GM03348 (cell line): ENCODE measurements at regions not wholly inside any gene's neighbourhood (a gene's known extent, or its start where the extent isn't known, plus 50 kb on each side); places are given as distances from the start of the nearest gene placed in this dataset.

Source experiments
- DNase-seq: peaks from one replicate; pipeline ENCODE4 v3.0.0; 2012; ENCODE audit warnings: low spot score

DNA sequence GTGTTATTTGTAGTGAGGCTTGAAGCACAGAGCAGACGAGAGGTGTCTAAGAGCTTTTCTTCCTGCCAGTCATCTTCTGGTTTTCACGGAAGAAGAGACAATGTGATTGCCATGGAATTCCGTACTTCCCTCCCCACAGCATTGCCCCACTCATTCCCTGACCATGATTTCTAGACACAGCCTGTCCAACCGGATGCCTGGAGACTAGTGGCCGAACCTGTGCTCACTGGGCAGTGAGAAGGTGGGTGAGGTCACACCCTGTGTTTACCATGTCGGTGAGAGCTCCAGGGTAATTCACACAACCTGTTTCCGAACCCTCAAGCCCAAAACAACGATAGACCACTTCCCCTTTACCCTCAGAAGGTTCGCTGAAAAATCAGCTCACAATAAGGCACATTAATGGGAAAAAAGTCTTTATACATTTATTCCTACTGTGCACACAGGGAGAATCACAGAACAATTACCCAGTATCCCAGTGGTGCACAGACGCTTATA, 271.9 kb upstream of the FMN2 start:
- no peak for DNase-seq

DNA sequence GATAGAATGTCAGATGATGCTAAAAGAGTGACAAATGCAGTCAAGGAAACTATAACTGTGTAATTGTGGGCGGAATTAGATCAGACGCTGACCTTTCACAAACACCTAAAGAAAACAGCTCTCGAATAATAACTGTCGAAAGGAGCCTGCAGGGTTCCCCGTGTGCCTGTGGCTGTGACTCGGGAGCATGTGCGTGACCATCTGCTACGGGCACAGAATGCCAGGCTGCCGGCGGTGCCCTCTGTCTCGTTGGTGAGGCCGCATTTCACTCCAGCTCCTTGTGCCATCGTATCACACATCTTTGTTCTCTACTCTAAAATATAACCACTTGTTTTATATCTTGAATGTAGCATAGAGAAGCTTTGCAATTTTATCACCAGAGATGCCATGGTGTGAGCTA, 267.8 kb upstream of the FMN2 start:
- DNase-seq, result no peak

DNA sequence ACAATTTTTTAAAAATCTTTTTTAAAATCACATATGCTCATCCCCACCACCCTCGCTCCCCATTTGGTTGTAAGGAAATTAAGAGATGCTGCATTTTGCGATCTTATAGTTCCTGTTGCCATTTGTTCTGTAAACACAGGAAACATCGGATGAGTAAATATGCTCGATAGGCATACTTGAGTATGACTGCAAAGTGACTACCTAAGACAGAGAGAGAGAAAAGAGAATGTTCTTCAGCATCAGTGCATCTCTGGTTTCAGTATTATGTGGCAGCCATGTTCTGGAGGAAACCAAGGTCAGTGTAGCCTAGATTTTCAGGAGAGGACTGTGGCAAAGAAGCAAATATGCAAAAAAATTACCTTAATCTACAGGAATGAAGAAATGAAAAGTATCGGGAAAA, 265.5 kb upstream of the FMN2 start:
- DNase-seq, result no peak

DNA sequence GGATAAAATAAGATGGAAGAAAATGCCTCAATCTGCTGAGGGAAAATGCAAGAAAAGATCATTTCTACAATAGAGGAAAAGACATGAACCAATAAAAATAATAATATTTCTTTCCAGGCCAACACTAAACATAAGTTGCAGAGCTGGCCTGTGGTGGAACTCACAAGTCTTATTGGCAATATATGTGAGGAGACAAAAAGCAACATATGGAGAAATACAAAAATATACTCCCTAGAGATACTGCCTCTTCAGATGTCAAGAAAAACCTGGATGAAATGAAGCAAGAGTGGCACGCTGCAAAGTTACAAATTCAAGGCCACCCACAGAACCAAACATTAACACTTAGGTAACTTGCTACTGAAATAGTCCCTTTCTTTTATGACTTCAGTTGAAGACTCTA, 264.9 kb upstream of the FMN2 start:
- no peak for DNase-seq

DNA sequence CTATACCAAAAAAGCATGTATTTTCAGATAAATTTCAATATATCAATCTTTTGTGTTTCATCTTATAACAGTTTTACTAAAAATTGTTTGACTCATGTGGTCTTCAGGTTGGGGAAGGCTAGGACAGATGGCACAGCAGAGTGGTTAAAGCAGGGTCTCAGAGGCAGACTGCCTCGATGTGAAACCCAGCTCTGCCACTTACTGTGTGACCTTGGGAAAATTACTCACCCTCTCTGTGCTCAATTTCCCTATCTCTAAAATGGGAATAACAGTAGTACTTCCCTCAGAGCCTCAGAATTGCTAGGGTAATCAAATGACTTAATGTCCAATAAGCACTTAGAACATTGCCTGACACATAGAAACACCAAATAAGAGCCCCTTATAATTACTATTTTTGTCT, 262.1 kb upstream of the FMN2 start:
- no peak for DNase-seq

DNA sequence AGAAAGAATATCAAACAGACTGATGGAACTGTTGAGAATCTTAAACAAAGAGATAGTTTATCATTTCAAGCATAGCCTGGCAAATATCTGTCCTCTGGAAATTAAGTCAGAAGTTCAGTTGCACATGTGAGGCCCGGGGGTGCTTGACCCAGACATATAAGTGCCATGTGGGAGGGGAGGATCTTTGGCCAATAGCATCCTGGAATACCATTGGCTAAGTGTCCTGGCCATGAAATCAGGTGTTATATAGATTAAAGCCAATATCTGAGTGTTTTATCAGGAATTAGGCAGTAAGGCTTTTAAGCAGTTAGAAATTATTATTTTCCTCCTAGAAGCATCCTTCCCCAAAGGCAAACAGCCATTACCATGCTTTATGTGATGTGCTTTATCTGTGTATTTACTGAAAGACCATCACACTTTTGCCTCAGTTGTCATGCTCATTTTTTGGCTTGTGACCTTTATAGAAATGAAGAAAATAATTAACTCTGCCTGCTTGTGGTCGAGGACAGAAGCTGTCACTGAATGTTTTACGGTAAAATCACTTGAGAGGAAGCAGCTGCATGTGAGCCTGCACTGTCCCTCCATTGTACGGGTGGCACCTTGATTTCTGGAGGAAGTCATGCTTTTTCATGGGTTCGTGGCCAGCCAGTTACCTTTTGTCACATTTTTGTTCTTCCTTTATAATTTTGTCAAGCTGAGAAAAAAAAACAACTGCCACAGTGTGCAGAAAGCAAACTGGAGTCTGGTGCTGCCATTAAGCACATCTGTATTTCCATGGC, 259.9 kb upstream of the FMN2 start:
- no peak for DNase-seq

DNA sequence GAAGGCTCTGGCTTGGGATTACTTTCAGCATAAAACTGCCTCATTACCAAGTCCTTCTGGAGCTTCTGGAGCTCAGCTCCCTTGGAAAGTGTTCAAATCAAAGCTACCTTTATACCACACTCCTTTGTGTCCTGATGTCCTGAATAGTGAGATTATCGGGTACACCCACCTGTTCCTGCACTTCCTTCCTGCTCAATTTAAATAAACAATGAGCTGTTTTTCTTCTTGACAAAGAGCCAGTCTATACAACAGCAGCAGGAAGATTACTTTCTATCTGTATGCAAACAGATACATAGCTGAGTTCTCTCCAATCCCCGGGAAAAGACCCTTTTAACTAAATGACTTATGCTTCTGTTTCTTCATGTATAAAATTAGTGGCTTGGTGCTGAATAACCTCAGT, 258.0 kb upstream of the FMN2 start:
- DNase-seq, result no peak

DNA sequence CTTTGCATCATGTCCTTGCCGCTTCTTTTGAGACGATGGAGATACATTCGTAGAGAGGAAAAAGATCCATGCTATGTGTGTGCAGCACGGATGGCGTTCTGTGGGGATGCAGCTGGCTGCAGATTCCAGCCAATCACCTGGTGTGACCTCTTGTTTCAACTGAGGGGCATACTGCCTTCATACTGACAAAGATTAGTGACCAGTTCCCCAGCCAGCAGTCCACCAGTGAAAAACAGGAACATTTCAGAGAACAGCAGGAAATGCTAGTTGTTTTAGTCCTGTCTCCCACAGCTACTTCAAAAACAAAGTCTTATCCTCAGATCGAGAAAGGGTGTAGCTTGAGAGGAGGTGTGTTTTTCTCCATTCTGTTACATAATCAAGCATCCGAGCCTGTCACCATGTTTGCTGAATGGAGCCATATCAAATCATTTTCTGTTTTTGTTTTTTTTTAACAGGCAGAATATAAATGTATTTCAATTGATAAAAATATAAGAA, 255.7 kb upstream of the FMN2 start:
- DNase-seq, result no peak

DNA sequence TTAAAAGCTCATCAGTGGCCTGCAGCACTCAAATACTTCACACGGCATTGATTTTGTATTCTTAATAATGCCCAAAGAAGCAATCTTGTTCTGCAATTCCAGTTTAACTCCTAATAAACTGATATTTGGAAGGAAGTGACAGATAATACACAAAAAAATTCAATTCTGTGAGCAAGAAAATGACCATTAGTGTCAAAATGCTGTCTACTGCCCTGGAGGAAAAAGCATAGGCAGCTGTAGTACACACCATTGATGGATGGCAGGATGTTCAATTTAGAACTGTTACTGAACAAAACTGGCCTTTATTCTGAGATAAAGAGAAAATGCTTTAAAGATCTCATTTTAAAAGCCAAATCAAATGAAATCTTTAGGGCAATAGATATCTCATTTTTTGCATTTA, 251.3 kb upstream of the FMN2 start:
- DNase-seq, result no peak

DNA sequence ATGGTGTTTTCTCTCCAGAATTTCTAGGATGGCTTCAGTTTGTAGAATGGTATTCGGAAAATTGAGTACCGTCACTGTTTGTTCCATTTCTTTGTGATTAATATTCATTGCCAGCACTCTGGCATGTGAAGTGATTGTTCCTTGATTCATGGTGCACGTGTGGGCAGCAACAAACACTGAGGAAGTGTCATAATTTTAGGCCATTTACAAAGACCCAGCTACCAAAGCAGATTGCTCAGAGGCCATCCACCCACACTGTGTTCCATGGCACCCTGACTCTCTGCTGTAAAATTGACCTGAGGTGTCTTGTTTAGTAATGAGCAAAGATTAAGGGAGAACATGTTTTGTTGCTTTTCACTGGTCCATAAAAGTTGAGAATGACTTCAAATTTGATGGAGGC, 250.9 kb upstream of the FMN2 start:
- no peak for DNase-seq

DNA sequence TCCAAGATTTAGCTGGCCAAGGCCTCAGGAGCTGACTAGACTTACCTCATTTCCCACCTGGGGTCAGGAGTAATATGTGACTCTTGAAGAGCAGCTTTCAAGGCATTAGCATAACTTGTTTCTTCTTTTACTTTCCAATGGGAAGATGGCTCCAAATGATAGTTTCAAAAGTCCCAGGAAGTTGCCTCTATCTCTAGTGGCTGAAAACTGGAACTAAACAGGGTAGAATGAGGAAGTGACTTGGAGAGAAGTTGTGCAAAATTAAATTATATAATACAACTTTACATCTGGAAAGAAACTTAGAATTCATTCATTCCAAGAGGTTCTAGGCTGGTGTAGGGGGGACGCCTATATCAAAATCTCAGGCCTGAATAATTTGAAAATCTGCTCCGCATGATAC, 250.1 kb upstream of the FMN2 start:
- DNase-seq, result no peak

DNA sequence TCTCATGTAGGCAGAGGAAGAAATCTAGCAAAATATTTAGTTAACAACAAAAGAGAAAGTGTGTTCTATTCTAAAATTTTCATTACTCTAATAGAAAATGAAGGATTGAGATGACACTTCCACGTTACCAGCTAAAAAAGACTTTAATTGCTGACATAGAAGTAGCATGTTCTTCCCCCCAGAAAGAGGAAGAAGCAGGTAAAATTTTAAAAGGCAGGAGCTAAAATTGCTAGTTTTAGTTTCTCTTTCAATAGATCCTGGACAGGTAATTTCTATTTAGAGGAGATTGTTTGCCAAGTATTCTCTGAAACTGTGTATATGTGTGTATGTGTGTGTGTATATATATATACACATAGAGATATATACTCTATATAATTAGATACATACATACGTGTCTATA, 248.1 kb upstream of the FMN2 start:
- no peak for DNase-seq

DNA sequence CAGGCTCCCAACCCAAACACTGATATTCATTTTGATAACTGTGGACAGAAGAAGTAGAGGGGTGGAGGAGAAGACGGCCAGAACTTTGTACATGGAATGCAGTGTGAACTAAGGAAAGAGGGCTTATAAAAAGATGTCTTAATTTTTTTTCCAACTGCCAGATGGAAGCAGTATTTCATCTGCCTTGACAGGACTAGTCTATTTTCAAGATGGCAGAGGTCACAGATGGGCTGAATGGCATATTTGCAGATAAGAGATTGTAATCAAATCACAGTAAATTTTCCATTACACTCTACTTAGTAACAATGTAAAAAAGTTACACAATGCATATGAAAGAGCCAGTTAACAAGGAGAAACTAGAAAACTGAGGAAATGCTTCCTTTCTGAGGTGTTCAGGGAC, 246.8 kb upstream of the FMN2 start:
- no peak for DNase-seq

DNA sequence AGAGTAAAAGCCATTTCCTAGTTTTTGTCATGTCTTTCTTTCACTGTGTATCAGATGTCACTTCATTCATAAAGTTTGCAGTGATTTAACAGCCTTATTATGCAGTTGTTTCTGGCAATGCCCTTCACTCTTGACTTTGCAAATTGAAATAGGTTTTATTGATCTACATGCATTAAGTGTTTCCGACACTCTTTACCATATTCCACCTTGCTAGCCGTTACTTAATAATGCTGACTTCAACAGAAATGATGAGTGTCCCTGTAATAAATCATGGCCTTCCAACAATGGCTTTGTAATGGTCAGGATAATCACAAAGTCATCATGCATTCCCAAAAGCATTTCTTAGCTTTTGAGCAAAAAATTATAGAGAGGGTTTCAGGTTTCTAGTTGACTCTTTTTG, 236.8 kb upstream of the FMN2 start:
- no peak for DNase-seq

DNA sequence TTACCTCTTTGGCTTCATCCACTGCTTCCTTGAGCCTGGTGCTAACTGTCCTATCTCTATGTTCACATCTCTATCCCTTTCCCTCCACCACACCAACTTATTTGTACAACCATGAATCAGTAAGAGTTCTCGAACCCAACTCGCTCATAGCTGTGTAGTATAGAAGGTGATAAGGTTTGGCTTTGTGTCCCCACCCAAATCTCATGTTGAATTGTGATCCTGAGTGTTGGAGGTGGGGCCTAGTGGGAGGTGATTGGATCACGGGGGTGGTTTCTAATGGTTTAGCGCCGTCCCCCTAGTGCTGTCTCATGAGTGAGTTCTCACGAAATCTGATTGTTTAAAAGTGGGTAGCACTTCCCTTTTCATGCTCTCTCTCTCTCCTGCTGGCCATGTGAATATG, 235.6 kb upstream of the FMN2 start:
- DNase-seq, result no peak

DNA sequence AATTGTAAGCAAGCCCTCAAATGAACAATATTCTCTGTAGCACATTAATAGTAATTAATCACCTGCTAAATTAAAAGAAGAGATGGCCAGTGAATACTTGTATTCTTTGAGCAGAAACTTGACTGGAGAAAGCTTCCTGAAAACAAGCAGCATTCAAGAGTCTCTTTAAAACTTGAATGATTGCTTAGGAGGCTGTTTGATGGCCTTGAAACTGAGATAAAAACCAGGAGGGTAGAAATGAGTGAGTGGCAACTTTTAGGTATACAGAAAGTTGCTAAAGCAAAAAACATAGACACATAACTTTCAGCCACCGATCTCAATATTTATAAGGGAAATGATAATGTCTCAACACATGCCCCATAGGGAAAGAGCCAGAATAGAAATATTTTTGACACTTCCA, 234.8 kb upstream of the FMN2 start:
- no peak for DNase-seq

DNA sequence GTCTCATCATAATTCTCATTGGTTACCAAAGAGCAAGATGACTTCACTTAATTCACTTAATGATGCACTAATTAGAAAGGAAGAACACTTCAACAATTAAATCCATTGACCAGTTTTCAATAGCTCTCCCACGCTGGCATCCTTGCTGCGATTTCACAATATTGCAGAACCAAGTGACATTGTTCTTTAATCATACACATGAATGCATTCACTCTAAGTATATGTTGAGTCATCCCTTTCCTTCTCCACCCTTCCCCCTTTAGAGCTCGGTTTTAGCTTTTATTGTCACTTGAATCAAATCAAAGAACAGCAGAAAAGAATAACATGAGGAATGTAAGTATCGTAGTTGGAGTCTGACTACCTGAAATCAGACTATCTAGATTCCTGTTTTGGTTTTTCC, 233.6 kb upstream of the FMN2 start:
- no peak for DNase-seq

DNA sequence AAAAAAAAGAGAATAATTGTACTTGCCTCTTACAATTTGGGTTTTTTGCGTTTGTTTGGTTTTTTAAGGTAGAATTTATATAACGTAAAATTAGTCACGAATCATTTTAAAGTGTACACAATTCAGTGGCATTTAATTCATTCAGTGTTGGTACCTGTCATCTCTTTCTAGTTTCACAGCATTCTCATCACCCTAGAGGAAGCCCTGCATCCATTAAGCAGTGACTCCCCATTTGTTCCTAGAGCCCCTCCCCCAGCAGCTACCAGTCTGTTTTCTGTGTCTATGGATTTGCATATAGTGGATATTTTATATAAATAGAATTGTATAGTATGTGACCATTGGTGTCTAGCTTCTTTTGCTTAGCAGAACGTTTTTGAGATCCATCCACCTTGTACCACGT, 233.2 kb upstream of the FMN2 start:
- no peak for DNase-seq

DNA sequence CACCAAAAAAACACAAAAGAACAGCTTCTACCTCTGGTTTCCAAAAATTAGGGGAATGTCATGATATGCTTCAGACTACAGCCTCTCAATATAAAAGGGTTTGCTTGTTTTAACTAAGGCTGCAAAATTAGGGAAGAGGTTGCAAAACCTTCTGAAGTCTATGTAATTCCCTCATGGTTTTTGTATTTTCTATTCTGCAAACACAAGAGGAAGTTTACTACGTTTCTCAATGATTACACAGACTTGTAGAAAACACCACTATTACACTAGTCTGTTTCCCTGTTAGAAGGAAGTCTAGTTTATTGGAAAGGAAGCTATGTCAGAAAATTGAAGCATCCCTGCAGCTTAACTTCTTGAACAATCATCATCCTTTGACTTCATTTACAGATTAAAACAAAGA, 229.7 kb upstream of the FMN2 start:
- no peak for DNase-seq

DNA sequence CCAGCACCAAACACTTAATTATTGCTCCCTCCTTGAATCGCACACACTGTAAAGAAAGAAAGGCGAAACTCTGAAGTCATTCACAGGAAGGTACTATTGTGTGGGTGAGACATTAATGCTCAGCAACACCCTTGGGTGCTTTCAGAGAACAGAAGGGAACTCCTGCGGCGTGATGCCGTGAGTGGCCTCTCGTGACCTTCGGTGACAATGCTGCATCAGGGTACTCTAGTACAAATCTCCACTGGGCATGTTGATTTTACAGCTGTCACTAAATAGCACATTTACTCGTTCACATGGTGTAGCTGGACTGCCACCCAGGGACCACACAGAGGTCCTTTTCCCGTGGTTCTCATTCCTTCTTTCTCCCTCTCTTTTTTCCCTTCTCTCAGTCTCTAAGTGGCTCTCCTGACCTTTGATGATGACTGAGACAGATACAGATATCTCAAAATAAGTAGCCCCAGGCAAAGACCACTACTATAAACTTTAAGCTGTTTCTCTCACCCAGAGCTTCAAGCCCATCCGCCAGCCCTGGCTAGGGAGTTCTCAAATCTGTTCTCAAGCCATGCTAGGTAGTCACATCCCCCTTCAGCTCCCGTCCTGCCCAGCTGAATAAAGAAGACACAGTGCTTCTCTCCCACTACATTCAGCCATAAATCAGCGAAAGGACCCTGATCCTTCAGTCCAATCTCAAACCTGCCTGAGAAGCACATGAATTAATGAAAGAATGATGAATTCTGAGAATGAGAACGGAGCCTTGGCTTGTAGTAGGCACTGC, 223.4 kb upstream of the FMN2 start:
- no peak for DNase-seq

DNA sequence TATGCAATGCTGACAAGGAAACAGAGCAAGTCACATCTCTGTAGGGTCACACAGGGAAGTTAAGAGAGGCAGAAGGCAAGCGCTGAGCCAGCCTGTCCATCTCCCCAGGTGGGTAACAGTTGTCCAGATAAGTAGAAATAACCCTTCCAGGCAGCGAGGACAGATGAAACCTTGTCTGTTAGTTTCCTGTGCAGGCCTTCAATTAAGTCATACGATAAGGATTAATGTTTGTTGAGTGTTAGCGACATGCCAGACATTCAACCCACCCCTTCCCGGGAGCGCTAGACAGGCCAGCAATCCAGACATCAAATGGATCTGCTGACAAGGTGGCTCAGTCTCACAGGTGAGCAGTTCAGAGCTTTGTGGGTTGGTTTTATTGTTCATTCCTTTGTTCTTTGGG, 221.5 kb upstream of the FMN2 start:
- no peak for DNase-seq

DNA sequence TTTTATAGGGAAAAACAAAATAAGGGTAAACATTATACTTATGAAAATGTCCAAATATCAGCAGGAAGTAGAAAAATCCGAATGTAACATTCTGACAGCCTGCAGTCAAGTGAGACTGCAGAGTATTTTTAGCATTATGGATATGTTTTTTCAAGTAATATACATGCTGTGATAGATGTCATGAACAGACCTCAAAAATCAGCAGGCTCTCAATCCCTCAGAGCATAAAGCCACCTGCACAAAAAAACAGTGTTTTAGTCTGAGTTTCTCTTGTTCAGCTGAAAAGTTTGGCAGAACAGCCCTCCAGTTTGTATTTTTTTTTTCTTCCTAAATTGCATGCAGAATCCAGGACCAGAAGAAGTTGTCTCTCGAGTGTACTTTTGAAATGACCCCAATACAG, 219.1 kb upstream of the FMN2 start:
- no peak for DNase-seq

DNA sequence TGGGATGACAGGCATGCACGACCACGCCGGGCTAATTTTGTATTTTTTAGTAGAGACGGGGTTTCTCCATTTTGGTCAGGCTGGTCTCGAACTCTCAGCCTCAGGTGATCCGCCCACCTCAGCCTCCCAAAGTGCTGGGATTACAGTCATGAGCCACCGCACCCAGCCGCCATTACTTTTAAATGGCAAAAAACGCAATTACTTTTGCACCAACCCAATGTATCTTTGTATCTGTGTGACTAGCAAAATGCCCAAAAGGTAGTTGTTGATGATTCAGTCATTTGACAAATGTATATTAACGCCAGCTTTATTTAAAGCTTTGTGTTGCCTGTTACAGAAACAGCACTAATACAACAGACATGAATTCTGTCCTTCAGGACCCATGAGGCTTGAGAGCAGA, 216.9 kb upstream of the FMN2 start:
- no peak for DNase-seq
